ENCODE measurements at regions not wholly inside any gene's neighbourhood (a gene's known extent, or its start where the extent isn't known, plus 50 kb on each side); places are given as distances from the start of the nearest gene placed in this dataset.

DNA sequence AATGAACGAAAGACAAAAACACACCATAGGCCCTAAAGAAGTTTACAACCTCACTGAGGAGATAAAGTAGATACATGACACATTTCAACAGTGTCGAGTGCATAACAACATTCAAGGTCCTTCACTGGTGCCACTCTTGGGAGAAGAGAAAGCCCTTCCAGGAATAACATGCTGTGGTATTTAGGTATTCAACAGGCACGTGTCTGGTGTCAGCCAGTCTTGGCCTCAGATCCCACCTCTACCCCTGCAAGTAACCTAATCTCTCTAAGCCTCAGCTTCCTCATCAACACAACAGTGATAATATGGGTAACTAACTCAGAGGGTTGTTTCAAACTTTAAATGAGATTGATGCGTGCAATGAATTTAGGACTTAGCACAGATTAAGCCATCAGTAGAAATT, 235.0 kb upstream of the ZC3H12C start:
- peak; percentile 25 for DNase-seq (ENCODE audit: low read depth, low spot score)

DNA sequence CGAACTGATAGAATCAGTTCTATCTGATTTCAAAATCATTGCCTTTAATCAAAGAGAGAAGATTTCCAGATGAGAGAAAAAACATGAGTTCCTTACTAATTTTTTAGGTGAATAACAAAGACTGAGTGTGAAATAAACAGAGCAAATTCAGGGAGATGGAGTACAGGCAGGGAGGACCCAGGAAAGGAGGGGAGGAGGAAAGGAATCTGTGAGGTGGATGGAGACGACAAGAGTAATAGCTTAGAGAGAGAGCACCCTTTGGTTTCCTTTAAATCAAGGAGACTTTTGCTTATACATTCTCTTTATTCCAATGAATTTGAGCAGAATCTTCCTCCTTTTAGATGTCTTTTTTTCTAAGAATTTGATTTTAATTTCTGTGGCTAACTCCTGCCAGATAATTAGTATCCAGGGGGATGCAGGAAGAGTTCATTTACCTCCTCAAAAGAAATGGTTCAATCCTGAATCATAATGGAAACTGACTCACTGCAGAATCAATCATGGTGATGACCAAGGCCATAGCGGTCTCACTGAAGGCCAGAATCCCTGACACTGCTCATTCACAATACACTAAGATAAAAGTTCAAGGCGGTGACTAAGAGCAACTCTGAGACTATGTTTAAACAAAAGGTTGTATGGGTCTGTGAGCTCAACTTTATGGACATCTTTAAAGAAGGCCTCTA, 234.0 kb upstream of the ZC3H12C start:
- DNase-seq (ENCODE audit: low read depth, low spot score): no peak

DNA sequence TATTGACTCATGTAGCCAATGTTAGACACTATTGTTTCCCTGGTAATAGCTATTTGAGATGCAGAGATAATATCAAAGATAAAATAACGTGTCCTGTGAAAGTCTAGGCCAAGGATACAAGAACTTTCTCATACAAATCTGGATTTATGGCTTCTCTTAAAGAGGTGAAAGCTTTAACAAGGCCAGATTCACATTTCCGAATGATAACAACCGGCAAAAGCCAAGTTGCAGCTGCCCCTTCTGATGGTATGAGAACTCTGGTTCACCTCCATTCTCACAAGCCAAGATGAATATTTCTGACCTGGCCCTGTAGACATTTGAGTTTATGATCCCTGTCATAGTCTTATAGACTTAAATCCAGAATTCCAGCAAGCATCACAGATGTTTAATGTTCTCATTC, 230.4 kb upstream of the ZC3H12C start:
- no peak for DNase-seq (ENCODE audit: low read depth, low spot score)

DNA sequence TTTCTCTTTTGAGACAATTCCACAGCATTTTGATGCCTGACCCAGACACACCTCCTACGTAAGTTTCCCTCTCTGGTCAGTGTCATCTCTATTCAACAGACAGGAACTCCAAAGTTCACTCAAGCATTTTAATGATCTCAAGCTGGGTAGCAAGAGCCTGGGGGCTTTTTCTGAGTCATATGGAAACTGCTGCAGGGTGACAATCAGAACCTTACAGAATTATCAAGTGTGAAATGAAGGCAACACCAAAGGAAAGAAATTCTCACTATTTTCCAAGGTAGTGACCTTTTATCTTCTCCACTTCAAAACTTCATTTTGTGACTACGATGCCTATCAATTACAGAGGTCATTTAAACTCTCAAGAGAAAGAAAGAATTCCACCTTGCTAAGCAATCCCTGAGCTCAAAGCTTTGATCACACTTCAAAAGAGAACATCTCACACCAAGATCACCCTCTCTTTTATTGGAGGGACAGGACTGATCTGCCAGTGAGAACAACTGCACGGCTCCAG, 229.0 kb upstream of the ZC3H12C start:
- peak; percentile 85 for DNase-seq (ENCODE audit: low read depth, low spot score)

DNA sequence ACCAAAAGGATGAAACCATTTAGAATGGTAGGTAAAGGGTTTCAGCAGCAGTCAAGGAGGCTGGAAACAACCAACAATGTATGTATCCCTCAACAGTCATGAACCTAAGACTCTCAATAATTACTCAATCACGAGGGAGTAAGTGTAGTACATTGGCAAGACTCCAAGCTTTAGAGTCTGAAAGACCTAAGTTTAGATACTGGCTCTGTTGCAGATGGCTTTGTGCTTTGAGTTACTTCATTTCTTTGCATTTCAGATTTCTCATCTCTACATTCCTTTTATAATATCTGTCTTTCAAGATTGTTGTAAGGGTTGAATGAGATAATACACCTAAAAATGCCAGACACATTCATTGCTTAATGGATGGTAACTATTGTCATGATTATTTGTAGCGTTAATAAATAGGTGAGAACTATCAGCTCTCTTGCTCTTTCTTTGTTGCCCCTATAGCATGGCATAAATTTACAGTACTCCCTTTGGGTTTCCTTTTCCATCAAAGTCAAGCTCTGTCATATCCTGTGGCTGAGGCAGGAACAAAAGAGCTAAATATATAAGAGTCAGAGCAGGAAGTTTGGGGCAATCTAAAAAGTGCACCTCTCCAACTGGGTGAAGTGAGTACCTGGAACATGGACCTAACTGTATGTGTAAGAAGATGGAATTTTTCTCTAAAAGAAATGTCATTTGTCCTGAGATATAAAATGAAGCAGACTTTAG, 228.2 kb upstream of the ZC3H12C start:
- DNase-seq (ENCODE audit: low read depth, low spot score): no peak

DNA sequence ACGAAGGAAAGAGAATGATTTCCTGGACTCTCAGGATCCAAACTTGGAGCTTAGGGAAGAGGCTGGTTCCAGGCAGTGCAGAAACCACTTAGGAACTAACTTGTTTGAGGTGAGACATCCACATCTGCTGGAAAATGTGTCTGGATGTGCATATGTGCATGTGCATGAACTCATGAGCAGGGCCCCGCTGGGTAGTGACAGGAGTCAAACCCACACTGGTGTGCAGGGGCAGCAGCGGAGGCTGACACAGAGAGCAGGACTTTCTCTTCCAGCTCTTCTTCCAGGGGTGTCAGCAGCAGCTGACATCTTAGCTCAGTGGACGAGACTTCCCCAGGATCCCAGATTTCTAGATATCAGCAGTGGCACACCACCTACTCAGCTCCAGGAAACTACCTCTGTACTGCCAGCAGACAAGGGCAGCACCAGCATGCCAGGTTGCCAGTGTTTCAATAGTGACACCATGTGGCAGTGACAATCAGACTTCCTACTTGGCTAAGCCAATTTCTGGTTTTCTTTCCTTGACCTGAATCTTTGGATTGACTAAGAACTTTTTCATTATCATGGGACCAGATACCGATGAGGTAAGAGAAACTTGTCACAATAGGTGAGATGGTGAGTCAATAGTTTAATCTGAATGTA, 227.5 kb upstream of the ZC3H12C start:
- DNase-seq (ENCODE audit: low read depth, low spot score): no peak

DNA sequence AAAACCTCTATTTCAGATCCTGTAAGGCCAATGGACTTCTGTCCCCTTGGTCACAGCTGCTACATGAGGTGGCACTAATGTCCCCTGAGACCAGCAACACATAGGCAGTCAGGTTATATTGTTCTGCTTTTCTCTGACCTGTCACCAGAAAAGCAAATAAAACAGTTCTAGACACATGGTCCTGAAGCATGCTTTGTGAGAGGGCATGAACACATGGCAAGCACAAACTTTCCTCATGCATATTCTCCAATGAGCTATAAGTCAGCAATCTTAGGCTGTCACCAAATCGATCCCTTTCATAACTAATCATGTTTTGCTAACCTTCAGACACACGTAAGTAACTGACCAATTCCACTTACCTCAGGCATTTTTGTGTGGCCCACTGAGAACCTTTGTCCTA, 225.4 kb upstream of the ZC3H12C start:
- DNase-seq (ENCODE audit: low read depth, low spot score): no peak

DNA sequence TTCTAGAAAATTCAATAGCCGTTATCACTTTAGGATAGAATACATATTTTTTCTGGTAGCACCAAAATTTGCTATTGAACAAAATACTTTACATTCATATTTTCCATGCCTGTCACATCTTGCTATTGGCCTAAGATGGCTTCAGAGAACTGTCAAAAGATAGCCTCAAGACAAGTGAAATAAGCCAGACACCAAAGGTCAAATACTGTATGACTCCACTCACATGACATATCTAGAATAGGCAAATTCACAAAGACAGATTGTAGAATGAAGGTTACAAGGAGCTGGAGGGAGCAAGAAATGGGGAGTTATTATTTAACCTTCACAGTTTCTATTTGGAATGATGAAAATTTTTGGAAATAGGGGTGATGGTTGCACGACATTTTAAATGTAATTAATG, 223.7 kb upstream of the ZC3H12C start:
- no peak for DNase-seq (ENCODE audit: low read depth, low spot score)

DNA sequence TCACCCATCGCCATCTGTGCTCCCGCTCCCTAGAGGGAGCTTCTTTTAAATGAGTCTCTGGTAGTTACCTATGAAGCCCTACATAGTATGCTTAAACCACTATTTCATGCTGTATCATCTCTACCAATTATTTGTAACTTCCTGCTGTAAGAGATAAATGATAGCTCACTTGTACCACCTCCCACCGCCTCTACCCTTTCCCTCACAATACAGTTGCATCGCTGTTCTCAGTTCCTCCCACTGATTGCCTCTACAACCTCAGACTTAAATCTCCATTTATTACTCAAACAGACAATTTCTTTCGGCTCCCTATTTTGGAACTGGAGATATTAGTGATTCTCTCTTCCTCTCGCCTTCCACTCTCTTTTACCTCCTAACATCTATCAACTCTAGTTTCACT, 222.9 kb upstream of the ZC3H12C start:
- no peak for DNase-seq (ENCODE audit: low read depth, low spot score)

DNA sequence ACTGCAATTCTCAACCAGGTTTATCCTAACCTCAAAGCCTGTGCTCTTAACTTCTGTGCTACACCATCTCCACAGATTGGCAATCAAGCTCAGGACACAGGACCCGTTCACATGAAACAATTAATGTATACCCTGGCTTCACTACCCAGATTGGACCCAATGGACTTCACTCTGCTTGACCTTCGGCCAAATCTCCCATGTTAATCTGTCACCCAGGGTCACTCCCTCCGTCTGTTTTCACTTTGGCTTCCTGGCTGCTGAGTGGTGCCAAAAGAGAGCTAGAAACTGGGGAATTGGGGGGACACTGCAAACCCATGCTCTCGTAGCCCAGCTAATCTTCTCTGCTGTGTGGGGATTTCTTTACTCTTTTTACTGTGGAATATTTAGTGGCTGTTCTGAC, 216.1 kb upstream of the ZC3H12C start:
- no peak for DNase-seq (ENCODE audit: low read depth, low spot score)

DNA sequence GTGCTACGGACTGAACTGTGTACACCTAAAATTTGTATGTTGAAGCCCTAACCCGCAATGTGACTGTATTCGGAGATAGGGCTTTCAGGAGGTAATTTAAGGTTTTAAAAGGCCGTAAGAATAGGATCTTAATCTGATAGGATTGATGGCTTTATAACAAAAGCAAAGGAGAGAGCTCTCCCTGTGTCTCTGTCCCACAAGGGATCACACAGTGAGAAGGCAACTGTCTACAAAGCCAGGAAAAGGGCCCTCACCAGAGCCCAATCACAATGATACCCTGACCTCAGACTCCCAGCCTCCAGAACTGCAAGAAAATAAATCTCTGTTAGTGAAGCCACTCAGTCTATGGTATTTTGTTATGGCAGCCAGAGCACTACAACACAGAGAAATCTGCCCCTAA, 208.7 kb upstream of the ZC3H12C start:
- DNase-seq (ENCODE audit: low read depth, low spot score): no peak

DNA sequence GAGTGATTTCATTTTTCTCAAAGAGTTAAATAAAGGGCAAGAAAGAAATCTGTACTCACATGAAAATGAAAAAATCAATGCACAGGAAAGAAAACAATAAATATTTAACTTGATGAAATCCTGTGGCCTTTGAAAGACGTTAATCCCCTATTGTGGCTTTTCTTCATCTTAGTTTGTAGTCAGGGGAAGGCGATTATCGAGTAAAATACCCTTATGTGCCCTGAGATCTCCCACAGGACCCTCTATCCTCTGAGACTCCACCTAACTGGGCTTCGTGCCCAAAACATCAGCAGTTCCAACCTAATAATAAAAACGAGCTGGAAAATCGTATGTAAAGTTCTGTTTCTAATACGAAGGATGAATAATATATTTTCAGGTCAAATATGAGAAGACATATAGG, 208.2 kb upstream of the ZC3H12C start:
- no peak for DNase-seq (ENCODE audit: low read depth, low spot score)

DNA sequence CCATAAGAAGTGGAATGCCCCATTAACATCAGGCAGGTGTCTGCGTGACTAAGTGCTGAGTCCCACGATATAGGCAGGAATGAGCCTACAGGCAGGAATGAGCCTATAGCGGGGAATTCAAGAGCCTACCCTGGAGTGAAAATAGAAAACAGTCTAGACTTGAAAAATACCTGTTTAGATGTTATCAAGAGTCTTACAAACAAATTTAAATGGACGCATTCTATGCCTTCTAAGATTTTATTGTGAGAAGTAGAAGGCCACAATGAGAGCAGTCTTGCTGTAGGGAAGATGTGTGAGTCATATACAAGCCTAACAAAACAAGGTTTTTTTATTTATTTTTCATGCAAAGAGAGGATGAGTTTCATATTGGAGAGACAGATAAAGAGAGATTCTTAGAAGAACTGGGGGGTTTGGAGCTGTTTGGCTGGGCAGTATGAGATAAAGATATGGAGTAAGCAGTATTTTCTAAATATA, 200.8 kb upstream of the ZC3H12C start:
- DNase-seq (ENCODE audit: low read depth, low spot score): peak; percentile 21

DNA sequence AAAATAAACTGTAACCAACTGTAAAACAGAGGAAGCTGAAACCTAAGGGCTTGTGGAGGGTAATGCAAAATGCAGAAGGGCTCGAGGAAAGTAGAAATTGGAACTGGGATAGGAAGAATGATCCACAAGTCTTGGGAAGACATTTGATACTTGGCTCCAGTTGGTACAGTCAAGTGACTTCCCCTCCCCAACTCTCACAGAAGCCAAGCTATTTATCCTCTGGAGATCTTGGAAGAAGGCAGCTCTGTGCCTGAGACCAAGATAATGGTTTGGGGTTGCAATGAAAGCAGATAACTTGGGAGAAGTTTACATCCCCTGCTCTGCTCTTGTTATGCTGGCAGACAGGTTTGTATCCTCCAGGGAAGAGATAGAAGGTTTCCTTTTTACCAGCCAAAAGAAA, 198.9 kb upstream of the ZC3H12C start:
- DNase-seq (ENCODE audit: low read depth, low spot score): peak; percentile 28

DNA sequence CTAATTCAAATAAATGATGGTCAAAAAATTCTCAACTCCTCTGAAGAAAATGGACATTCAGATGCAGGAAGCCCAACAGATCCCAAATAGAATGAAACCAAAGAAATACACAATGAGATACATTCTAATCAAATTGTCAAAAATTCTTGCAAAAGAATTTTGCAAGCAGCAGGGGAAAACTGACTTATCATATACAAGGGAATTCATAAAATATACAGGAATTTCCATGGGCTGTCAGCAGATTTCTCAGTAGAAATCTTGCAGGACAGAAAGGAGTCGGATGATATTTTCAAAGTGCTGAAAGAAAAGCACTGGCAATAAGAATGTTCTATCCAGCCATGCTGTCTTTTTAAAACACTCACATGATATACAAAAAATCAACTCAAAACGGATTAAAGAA, 194.6 kb upstream of the ZC3H12C start:
- DNase-seq (ENCODE audit: low read depth, low spot score): no peak

DNA sequence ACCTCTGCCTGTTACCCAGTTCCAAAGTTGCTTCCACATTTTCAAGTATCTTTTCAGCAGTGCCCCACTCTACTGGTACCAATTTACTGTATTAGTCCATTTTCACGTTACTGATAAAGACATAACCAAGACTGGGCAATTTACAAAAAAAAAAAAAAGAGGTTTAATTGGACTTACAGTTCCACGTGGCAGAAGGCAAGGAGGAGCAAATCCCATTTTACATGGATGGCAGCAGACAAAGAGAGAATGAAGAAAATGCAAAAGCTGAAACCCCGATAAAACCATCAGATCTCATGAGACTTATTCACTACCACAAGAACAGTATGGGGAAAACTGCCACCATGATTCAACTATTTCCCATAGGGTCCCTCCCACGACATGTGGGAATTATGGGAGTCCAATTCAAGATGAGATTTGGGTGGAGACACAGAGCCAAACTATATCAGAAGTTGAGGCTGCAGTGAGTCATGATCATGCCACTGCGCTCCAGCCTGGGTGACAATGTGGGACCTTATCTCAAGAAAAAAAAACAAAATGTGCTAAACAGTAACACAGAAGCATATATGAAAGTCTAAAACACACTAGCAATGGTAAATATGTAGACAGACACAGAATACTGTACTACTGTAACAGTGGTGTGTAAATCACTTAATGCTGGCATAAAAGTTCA, 190.3 kb upstream of the ZC3H12C start:
- no peak for DNase-seq (ENCODE audit: low read depth, low spot score)

DNA sequence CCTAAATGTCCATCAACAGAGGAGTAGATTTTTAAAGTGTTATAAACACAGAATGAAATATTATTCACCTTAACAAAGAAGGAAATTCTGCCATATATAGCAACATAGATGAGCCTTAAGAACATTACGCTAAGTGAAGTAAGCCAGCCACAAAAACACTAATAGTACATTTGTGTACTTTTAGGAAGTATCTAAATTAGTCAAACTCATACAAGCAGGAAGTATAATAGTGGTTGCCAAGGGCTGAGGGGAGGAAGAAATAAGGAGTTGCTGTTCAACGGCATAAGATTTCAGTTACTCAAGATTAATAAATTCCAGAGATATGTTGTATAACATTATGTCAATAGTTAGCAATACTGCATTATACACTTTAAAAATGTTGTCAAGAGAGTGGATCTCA, 181.7 kb upstream of the ZC3H12C start:
- DNase-seq (ENCODE audit: low read depth, low spot score): no peak

DNA sequence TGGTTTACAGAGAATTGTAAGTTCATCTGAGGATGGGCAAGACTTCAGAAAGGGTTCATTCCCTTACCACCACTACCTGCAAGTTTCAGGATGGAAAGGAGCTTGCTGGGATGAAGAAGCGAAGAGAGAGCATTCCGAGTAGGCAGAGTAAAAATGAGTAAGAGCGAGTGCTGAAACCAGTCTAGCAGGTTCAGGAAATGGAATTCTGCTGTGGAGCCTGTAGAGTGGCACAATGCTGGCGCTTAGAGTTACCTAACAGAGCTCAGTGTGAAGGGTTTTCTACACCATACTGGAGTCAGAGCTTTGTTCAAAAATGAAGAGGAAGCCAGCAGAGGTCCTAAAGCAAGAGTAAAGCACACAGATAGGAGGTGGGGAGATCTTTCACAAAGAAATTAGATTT, 179.2 kb upstream of the ZC3H12C start:
- DNase-seq (ENCODE audit: low read depth, low spot score): peak; percentile 55

DNA sequence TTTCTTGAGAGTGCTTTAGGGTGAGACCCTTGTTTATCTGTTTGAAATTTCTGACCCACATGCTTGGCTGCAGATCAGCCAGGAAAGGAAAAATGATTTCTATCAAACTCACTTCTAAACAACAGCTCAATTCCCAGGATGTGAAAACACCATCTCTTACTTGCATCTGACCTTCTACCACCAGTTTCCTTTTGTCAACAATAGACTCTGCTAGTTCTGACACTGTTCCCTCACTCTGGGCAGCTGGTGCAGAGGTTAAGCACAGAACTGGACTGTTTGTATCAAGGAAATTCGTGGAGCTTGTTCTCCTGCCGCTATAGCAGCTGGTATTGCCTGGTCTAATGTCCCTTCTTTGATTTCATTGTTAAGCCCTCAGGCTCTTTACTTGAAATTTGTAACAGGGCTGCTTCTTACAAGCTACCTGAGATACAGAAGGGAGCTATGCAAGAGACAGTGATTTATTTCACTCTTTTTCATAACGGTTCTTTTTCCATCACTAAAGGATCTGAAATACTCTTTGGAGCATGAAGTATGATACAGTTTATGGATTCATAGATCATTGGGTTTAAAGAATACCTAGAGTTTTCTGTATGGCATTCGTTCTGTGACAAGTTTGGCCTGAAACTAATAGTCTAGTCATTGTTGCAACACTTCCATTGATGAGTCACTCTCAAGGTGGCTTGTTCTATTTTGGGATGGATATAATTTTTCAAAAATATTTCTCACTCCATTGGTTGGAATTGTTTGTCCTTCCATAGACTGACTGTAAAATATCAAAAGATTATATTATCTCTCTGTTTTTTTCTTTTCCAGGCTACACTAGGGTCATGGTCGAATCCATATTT, 178.2 kb upstream of the ZC3H12C start:
- DNase-seq (ENCODE audit: low read depth, low spot score): no peak

DNA sequence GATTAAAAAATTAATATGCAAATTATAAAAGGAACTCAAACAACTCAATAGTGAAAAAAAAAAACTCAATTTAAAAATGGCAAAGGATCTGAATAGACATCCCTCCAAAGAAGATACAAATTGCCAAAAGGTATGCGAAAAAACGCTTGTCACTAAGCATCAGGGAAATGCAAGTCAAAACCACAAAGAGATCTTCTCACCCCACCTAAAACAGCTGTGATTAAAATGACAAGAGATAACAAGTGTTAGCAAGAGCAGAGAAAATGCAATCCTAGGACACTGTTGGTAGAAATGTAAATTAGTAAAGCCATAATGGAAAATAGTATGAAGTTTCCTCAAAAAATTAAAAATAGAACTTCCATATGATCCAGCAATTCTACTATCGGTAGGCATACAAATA, 166.3 kb upstream of the ZC3H12C start:
- DNase-seq (ENCODE audit: low read depth, low spot score): no peak

DNA sequence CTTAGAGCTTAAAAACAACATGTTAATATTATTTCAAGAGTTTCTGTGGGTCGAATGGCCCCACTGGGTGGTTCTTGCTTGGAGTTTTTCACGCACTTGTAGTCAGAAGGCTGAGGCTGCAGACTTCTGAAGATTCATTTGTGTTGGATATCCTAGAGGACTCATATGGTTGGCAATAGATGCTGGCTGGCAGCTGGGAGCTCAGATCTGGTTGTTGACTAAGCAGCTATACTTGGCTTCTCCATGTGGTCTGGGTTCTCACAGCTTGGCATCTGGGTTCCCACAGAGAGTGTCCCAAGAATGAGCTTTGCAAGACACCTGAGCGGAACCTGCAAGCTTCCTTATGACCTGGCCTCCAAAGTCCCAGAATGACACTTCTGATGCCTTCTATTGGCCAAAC, 163.9 kb upstream of the ZC3H12C start:
- DNase-seq (ENCODE audit: low read depth, low spot score): no peak
